GM19397 (cell line): ENCODE measurements at regions not wholly inside any gene's neighbourhood (a gene's known extent, or its start where the extent isn't known, plus 50 kb on each side); places are given as distances from the start of the nearest gene placed in this dataset.
A peak's percentile ranks its signal among the peaks of the same experiment; 100 is the strongest.

Experiments
- ATAC-seq: cut with Tn5 transposase; IDR thresholded peaks from one replicate; pipeline ENCODE4 v1.9.1; 2021; ENCODE audit warnings: mild to moderate bottlenecking, moderate library complexity; ENCODE audit not compliant: unreplicated experiment

DNA sequence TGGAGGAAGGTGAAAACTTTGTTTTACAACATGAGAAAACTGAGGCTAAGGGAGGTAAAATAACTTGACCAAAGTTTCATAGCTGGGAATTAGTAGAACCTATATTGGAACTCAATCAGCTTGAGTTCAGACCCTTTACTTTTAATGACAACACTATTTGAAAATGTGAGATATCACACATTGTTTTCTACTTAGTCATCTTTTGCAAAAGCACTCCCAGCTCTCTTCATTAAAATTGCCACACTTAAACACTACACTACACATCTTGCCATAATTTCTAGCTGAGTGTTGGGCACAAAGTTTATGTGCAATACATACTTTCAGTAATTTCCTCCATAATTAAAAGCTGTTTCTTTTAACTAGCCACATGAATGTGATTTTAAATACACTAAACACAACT, 230.4 kb upstream of the DCBLD2 start:
- no peak for ATAC-seq

DNA sequence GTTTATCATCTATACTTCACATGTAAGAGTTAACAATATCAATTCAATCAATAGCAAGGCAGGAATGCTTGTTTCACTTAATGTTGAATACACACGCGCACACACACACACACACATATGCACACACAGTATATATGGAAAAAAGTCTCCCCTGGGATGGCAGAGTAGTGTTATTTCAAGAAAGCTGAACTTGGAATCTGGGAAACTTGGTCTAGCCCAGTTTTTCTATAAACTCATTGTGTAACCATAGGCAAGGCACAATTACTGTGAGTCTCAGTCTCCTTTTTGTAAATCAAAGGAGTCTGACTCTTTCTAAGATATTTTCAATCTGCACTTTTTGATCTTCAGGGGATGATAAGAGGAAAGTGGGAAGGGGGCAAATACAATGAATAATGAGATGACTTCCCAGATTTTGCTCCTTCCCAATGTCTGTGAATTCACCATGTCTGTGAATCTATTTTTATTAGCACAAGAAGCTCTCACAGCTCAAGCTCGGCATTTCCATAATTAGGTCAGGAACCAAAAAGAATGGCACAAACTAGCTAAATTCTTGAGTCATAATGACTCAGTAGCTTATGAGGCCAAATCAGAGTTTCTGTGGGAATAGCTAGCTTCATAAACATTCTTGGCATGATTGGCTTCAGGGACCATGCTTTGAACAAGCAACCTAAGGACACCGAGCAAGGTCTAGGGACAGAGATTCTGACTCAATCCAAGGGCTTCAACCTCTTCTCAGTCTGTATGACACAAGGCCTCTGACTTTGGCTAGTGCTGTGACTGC, 227.4 kb upstream of the DCBLD2 start:
- ATAC-seq: no peak

DNA sequence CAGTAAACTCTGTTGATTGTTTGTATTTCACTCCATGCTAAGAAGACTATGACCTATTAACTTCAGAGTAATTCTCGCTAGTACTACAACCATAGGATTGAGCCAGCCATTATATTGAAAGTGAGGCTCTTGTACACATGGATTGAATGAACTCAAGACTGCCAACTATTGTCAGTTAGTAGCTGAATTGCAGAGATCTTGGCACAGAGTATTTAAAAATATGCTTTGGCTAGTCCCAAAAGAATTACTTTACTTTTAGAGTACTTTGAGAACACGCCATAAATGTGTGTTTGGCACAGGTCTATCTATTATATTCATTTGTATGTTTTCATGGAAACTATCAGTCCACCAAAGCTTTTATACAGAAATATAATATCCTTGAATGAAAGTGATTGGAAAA, 226.7 kb upstream of the DCBLD2 start:
- ATAC-seq: no peak

DNA sequence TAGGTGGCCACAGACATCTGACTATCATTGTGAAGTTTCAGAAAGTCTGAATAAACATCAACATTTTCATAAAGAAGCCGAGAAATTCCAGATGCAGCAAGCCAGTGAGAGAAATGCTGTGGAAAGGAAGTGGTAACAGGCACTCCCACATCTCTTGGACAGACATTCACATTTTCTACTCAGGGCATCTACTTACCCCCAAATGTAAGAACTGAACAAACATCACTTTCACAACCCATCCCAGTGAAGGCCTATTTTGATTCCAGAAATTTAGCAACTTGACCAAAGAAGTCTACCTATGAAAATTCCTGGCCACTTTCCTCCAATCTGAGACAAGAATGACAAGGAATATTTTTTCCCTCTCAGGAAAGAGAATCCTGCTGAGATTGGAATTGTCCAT, 224.8 kb upstream of the DCBLD2 start:
- ATAC-seq: no peak

DNA sequence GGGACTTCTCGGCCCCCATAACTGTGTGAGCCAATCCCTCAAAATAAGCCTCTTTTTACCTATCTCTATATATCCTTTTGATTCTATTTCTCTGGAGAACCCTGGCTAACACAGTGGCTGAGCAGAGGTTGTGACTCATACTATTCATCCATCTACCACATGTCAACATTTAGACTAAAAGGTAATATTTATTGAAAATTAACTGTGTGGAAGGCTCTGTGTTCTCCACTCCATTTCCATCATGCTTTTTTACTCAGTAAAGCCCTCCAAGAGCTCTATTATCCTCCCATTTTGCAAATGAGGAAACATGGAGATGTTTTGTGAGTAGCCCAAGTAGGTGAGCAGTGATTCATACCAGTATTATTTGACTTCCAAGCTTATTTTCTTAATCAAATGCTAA, 217.9 kb upstream of the DCBLD2 start:
- ATAC-seq: no peak

DNA sequence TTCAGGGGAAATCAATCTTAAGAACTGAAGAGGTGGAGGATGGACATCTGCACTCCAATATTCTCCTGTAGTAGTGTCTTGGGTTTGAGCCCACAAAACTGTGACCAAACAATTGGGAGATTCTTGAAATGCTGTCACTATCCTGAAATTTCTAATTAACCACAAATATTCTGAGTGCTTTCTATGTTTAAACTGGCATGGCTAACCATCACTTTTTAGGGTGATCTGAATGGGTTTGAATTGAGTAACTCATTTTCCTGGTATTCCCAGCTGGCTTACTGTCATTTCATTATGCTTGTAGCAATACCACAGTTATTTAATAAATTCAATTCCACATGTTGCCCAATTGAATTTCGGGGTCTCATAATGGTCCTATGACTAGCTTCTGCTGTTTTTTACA, 216.9 kb upstream of the DCBLD2 start:
- no peak for ATAC-seq

DNA sequence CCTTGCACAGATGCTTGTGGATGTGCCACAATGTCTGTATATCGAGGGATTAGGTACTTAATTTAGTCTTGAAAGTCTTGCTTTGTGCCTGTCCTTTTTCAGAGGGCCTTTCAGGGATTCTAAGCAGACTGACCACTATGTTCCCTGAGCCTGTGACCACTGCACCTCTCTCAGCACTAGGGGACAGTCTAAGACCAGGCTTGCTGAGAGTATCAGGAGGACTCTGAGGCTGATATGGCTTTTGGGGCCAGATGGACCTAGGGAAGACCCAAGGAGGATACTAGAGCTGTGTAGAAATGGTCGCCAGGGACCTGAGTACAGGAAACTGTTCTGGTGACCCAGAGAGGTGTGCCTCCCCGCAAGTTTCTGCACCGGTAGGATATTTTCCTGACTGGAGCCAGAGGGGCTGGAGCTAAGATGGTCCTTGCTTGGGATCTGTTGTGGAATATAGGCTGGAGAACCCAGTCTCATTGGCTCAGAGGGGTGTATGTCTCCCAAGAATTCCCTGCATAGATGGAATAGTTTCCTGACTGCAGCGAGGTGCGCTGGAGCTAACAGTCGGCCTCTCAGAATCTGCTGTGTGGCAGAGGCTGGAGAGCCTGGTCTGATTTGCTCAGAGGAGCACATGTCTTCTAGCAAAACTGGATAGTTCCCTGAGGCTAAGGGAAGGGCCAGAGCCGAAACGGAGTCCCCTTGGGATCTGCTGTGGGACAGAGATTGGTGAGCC, 213.2 kb upstream of the DCBLD2 start:
- ATAC-seq: no peak

DNA sequence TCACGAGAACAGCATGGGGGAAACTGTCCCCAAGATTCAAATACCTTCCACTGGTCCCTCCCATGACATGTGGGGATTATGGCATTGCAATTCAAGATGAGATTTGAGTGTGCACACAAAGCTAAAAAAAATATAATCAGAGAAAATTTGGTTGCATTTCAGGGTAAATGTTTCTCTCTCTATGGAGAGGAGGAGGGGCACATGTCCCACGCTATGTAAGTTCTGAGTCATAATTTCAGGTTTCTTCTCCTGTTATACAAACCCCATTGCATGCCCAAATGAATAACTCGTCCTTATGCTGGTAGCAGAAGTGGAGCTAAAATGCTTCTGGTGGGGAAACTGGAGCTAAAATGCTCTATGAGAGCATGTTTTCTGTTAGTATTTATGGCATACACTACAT, 209.7 kb upstream of the DCBLD2 start:
- ATAC-seq: no peak

DNA sequence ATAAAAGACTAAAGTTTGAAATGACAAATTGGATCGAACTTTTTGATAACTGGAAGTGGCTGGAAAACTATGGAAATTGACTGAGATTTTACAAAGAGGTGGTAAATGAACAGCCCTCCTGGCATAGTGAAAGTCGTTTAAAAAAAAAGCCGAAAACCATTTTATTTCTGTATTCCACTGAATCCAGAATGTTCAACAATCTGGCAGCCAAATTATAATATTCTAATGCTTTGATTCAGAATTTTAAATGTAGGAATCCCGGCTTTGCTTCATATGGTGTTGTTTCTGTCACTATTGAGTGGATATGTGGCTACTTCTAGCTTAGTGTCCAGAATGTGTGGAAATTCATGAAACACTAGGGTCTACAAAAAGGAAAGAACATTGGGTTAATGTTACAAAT, 208.9 kb upstream of the DCBLD2 start:
- no peak for ATAC-seq

DNA sequence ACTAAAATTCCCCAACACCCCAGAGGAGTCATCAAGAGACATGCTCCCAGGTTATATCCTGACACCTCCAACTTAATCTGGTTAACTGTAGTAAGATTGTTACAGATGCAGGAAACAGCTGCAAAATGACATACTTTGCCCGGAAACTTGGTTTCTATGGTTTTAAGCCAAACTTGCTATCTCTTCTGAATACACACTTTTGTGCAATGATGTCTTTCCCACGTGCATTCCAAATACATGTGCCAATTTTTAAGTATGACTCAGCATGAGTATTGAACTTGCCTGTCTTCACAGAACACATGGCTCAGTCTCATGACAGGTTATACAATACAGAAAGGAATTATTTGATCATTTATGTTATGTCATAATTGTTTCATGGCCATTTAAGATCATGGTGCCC, 207.0 kb upstream of the DCBLD2 start:
- no peak for ATAC-seq

DNA sequence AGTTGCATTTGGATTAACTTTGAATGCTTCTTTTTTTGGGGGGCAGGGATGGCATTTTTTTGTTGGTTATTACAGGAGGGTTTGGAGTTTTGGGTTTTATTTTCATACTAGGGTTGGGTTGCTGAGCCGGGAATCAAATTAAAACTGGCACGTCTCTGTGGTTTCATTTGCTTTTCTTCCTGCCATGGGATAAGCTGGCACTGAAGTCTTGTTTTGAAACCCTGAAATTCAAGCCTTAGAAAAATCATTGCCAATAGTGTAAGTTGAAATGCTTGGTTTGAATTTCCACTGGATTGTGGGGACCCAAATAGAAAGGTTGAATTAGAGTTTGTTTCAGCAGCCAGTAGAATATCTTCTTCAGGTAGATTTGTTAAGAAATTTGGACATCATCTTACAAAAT, 193.1 kb upstream of the DCBLD2 start:
- no peak for ATAC-seq

DNA sequence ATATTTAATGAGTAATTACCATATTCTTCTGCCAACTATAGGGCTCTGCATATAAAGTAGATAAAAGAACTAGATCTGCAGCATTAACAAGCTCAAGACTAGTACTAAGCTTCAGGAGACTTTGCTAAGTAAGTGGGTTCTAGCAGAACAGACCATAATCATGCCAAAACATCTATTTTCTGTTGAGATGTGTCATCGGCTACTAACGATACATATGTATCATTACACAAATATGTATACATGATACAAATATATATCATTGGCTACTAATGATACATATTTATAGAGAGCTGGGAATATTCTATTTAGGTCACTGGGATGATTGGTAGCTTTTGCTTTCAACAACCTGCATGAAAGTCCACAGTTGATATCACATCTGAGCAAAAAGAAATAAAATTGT, 185.8 kb upstream of the DCBLD2 start:
- no peak for ATAC-seq

DNA sequence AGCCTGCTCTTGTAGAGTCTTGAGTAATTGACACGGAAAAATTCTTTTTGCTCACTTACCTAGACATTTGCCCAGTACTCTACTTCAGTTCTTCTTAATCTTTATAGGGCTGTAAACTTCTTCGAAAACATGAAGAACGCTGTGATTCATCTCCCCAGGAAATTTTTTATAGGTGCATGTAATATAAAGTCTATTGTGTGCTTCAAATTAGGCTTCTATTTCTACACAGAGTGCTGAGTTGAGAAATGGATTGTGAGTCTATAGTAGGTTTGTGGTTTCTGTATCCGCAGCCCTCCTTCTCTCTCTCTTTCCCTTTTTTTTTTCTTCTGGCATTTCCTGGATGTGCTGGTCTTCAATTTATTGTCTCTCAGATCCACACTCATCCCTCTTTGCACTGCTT, 183.3 kb upstream of the DCBLD2 start:
- ATAC-seq: no peak

DNA sequence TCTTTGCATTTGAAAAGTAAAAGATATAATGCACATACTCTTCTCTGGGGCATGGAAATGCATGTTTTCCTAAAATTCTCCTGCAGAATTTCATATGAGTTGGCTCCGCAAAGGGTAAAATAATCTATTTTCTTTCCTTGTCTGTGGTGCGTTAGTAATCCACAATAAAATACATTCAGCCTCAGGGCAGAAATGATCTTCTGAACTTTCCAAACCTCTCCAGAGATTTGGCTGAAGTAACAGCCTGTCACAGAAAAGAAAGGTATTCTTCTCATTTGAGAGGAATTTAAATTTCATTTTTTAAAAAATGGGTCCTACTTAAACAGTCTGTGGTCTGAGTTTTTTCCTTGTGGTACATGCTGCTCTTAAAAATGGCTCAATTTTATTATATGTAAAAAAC, 182.7 kb upstream of the DCBLD2 start:
- no peak for ATAC-seq

DNA sequence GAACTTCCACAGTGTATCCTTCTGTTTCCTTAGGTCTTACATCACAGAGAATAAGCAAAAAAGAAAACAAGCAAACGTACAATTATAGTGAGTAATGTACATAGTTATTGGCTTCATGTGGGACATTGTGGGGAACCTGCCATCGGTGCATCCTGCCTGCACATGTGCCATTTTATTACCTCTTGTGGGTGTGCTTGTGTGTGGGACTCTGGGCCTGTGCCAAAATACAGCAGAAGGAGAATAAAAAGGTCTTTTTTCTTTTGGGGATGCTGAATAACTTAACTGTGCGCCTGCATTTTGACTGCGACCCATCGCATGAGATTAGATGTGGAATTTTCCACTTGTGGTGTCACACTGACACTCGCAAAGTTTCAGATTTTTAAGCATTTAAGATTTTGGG, 169.6 kb upstream of the DCBLD2 start:
- no peak for ATAC-seq

DNA sequence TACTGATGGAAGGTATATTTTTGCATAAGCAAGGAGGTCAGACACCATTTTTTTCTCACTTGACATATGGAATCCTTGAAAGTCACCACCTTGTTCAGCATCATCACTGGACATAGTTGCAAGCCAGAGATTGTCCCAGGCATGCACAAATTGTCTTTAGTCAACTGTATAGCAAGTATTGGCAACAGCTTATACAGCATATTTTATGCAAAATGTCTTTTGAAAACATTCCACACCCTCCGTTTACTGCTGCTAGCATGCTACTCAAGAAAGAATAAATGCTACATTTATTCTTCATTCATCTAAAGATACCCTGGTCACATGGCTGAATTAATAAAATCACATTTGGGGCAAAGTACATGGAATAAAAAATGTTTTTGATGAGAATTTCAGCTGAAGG, 168.5 kb upstream of the DCBLD2 start:
- no peak for ATAC-seq

DNA sequence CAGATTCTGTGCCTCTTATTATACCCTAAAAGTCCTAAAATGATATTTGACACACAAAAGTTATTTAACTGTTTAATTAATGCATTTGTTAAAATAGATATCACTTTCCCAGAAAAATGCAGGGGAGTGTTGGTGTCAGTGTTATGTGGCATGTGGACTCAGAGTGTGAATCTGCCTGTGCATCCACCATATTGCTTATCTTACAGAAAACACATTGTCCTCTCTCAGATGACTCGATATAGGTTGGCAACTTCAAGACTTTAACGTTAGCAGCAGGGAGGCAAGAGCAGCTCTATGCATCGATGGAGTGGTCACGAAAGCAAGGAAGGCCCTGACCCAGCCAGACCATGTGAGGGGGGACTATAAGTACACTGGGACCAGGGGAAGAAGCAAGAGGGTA, 165.4 kb upstream of the DCBLD2 start:
- ATAC-seq: no peak

DNA sequence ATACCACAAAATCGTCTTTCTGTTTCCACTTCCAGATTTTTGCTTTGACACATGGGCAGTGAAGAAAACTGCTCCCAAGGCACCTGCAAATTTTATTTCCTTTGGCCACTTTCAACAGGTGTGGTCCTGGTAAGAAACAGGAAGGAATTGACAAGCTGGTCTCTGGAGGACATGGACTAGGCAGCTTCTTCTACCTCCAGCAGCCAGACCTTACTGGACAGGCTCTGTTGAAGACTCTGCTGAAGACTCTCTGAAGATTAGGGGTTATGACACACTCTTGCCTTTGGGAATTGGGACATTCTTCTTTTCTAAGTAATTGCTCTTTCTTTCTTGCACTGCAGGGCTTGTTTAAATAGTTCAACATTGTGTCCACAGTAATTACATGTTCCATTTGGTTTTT, 147.7 kb upstream of the DCBLD2 start:
- no peak for ATAC-seq

DNA sequence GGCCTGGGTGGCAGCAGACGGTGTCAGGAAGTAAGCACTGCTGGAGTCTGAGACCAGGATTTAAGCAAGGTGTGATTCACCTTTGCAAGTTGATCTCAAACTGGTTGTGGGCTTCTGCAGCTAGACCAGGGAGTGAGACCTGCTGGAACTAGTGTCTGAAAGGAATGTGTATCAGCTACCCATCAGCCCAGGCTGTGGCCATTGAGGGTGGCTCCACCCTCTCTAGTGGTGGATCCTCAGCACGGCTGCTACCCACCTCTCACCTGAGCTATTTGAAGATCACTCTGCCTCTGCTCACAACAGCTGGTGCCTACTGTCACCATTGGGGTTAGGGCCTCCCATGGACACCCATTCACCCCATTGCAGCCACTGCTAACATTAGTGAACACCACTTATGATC, 140.3 kb upstream of the DCBLD2 start:
- ATAC-seq: no peak

DNA sequence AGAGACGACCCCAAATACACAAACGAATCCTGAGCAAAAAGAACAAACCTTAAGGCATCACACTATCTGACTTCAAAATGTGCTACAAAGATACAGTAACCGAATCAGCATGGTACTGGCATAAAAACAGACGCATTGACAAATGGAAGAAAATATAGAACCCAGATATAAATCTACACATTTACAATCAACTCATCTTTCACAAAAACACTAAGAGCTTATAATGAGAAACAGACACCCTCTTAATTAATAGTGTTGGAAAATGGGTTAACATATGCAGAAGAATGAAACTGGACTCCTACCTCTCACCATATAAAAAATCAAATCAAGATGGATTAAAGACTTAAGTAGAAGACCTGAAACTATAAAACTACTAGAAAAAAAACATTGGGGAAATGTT, 130.3 kb upstream of the DCBLD2 start:
- ATAC-seq: no peak

DNA sequence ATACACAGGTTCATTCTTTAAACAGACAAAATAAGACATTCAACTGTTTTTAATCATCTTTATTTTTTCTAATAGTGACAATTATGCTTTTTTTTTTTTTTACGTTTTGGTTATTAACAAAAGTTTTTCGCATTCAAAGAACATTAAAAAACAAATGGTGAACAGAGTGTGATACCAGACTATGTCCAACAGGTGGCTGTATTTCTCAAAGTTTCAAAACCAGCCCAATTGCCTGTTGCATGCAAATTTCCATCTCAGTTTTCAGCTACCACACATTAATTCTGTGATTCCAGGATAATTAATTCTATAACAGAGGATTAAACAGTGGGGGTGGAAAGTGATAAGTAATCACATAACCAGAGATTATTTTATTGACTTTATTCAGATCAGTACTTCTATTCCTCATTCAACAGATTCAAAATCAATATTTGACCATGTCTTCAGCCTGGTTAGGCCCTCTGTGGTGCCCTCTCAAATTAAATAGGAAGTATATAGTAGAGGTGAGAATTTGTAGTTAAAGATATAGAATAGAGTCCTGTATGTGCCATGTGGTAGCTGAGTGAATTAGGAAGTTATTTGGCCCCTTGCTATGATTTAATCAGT, 122.2 kb upstream of the DCBLD2 start:
- peak; percentile 75 for ATAC-seq

DNA sequence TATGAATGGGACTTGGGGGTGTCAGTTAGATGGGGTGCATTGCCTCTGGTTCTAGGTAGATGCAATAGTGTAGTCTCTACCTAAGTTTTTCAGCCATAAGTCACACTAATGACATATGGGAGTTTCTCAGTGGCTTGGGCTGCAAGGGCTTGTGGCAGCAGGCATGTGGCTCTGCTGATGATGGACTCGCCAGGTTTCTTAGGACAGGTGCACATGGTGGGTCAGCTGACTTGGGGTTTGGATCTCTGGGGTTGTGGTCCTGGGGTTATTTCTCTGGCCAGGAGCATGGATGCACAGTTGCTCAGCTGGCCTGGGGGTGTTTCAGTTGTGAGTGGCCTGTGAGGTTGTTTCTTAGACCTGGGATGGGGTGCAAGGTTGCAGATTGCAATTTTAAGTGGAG, 120.0 kb upstream of the DCBLD2 start:
- no peak for ATAC-seq
